HT1080 (cell line): ENCODE measurements at regions not wholly inside any gene's neighbourhood (a gene's known extent, or its start where the extent isn't known, plus 50 kb on each side); places are given as distances from the start of the nearest gene placed in this dataset.

Experiments
- DNase-seq: peaks from one replicate; pipeline ENCODE4 v3.0.0-alpha.2; 2015; ENCODE audit warnings: low read depth

DNA sequence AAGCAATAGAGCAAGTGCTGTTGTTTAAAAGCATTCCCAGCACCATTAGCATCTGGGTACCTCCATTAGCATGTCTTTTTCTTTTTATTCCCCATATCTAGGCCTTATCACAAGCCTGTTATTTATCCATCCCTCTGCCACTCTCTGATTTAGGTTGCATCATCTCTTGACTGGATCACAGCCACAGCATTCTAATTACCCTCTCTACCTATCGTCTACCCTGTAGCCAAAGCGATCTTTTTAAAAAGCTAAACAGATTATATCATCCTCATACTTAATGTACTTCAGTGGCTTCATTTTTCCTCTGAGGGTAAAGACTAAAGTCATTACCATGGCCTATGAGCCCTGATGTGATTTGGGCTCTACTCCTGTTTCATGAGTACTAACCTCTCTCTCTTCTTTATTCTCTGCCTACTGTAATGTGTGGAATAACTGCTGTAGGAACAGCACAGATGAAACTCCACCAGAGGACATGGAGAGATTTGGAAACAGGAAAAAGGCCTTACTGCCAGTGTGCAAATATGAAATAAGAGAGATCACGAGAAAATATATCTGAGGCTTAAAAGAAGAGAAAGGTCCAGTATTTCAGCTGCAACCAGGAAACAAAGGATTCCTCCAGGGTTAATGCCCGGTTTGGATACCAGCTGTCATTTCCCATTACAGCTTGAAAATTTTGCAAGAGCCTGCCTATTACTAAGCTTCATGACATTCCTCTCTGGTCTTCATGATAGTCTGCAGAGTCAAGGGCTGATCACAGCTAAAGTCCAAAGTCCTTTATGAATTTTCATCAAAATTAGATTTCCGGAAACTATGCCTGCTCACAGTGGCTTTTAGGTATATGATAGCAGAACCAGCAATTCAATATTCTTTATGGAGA, 422.5 kb upstream of the PDE3A start:
- DNase-seq: peak; percentile 2

DNA sequence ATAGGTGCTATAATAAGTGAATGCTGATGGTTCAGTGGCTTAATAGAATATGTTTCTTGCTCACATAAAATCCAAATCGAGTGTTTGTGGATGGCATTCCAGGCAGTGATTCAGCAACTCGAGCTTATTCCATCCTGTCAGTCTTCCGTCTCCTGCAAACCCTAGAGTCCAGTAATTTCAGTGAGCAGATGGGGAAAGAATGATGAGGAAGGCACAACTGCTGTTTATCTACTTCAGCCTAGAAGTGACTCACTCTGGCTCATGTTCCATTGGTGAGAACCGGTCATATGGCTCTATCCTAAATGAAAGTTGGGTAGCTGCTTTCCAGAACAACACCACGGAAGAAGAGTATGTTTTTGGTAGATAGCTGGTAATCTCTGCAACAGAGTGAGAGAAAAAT, 421.8 kb upstream of the PDE3A start:
- DNase-seq: peak; percentile 84

DNA sequence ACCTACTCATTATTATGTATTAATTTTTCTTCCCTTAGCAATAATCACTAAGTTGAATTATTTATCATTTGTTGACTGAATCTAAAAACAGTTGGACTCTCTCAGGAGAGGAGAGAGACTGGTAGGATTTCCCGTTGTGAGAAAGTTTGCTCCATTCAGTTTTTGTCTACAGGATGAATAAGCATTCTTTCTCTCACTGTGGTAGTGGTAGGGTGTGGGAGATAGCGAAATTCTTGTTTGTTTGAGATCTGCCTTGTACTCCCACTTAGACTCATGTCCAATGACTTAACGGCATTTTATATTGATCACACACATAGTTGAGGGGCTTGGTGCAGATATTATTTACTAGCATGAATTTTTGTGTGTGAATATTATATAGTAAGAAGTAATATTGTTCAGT, 421.0 kb upstream of the PDE3A start:
- DNase-seq: no peak

- DNase-seq: no peak
These were observed 416.7 kb upstream of the PDE3A start for GRCh38 chr12:19951664-19952063.

DNA sequence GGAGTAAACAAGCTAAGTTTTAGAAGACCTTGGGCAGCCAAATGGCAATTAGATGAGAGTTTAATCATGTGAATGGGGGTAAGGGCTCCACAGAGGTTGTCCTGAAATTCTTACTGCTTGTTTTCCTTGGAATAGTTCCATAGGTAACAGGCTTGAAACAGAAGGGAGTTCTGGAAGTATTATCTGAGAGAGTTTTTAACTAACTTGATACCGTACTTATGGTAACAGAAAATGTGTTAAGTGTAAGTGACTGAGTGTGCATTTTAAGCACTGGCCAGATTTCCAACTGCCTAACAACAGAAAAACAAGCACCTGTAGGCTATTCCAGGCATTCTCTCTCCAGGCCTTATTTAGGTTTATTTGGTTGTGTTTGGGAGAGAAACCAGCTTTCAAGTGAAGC, 414.6 kb upstream of the PDE3A start:
- DNase-seq: no peak

GRCh38 chr12:19954163-19954562, 414.2 kb upstream of the PDE3A start:
- DNase-seq: no peak

- no peak for DNase-seq
These were observed 410.8 kb upstream of the PDE3A start for GRCh38 chr12:19957308-19958125.

DNA sequence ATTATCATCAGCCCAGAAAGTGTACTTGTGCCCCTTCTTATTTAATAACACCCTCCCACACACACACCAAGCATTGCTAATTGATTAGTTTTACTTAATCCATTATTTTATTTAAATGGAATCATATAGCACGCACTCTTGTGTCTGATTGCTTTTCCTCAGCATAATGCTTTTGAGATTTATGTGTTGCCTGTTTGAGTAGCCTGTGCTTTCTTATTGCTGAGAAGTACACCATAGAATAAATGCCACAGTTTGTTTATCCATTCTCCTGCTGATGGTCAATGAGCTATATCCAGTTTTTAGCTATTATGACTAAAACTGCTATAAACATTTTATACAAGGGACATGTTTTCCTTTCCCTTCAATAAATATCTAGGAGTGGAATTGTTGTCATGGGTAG, 409.9 kb upstream of the PDE3A start:
- DNase-seq: no peak

- DNase-seq: no peak
These were observed 409.0 kb upstream of the PDE3A start for GRCh38 chr12:19959353-19959752.

DNA sequence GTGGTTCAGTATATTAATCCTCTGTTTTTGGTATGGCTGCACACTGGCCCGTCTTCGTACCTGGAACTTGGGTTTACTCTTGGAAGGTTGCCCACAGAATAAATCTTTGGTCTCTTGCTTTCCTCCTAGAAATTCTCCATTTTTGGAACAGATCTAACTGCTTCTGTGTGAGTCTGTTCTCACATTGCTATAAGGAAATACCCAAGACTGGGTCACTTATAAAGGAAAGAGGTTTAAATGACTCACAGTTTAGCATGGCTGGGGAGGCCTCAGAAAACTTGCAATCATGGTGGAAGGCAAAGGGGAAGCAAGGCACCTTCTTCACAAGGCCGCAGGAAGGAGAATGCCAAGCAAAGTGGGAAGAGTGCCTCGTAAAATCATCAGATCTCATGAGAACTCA, 407.8 kb upstream of the PDE3A start:
- no peak for DNase-seq

DNA sequence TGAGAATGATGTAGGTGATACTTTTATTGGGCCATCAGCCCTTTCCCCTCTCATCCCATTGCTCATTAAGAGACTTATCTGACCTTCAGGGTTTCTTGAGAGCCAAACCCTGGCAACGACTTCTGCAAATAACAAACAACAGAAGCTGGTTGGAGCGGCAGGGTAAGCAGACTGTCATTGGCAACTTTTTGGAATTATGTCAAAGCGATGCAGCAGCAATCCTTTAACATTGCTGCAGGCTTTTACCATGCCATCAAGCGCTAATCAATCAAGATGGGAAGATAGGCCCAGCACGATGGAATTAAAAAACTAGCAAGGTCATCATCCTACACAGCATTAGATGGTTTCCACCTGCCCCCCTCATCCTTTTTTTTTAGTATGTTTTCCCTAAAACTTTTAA, 406.1 kb upstream of the PDE3A start:
- DNase-seq: no peak

- no peak for DNase-seq
These were observed 404.4 kb upstream of the PDE3A start for GRCh38 chr12:19963972-19964371.

GRCh38 chr12:19964549-19964948, 403.8 kb upstream of the PDE3A start:
- DNase-seq: no peak

GRCh38 chr12:19965196-19966038, 402.9 kb upstream of the PDE3A start:
- no peak for DNase-seq

GRCh38 chr12:19967001-19967400, 401.3 kb upstream of the PDE3A start:
- no peak for DNase-seq

GRCh38 chr12:19967431-19967830, 400.9 kb upstream of the PDE3A start:
- DNase-seq: peak; percentile 81

DNA sequence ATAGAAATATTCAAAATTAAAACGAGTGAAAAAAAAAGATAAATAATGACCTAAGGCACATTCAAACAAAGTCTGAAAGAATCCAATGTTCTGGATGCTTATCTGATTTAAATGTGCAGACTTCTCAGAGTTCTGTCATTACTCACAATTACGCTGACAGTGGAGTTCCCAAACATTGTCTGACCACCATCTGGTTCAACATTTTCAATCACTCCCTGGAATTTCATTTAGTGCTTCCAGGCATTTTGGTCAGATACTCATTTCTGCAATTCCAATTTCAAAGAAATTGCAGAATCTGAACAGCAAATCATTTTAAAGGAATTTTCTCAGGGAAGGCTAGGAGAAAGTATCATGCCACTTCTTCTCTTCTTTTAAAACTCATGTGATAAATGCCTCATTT, 398.2 kb upstream of the PDE3A start:
- no peak for DNase-seq

- DNase-seq: no peak
These were observed 397.5 kb upstream of the PDE3A start for GRCh38 chr12:19970821-19971220.

DNA sequence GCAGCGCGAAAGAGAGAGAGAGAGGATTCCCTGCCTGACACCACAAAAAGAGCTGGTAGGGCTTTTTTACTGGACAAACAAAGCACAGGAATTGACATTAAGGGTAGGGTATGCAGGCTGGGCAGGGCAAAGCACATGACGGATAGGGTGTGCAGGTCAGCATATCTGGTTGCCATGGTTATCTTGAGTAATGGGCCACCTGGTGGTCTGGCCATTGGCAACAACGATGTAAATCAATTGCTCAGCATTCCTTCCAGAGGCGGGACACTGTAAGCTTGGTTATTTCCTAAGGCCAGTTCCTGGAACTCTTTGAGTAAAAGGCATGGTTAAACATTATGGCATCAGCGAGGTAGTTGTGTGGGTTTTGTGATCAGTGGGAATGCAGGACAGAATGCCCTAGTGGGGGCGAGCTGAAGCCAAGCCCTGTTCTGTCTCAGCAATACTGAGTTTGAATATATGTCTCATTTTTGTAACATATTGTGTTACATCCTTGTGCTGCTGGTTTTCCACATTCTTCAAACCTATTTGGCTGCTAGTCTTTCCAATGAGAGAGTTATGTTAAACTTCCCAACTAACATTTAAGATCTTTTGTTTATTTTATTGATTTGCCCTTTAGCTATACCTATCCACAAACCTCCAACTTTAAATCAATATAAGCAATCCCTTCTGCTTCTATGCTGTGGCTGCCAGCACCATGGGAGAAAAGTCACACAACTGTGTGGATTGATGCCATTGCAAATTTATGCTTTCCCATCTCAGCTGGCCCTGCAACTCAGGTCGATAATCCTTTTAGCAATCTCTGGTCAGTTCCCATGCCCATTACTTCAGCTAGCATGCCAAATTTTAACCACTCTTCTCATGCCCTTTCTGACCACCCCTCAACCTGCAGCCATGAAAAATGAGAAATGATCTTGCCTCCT, 396.7 kb upstream of the PDE3A start:
- DNase-seq: no peak
